ENCODE measurements at regions not wholly inside any gene's neighbourhood (a gene's known extent, or its start where the extent isn't known, plus 50 kb on each side); places are given as distances from the start of the nearest gene placed in this dataset.

GRCh38 chrX:112137276-112137675, 54.7 kb upstream of the TRPC5 start:
- no peak for DNase-seq (ENCODE audit: low spot score)
